Testis (tissue), 2 donors: ENCODE measurements at regions not wholly inside any gene's neighbourhood (a gene's known extent, or its start where the extent isn't known, plus 50 kb on each side); places are given as distances from the start of the nearest gene placed in this dataset.

ENCODE experiments used
- DNase-seq: peaks from one replicate; pipeline ENCODE4 v3.0.0-alpha.2; 2019
- H3K27ac ChIP-seq, 2 donors: fragments of 200-600 bp; sonication (generic); one replicate each; pipeline ENCODE4 v1.5.1; 2019
- H3K27me3 ChIP-seq: fragments of 200-600 bp; sonication (generic); one replicate; pipeline ENCODE4 v1.5.1; 2019
- H3K36me3 ChIP-seq: fragments of 200-600 bp; sonication (generic); one replicate; pipeline ENCODE4 v1.5.1; 2017; ENCODE audit warnings: low read depth; ENCODE audit errors: missing control alignments
- H3K4me1 ChIP-seq: fragments of 200-600 bp; sonication (generic); one replicate; pipeline ENCODE4 v1.5.1; 2019
- H3K4me3 ChIP-seq, 2 donors: fragments of 200-600 bp; sonication (generic); one replicate each; pipeline ENCODE4 v1.5.1; 2017 to 2019
- H3K9me3 ChIP-seq: fragments of 200-600 bp; sonication (generic); one replicate; pipeline ENCODE4 v1.5.1; 2017
- CTCF ChIP-seq, 3 experiments: fragments of 450-650 bp in 2 of 3; fragments of 200-600 bp in 1 of 3; sonication (generic) in 1 of 3; IDR thresholded peaks; one replicate each; pipeline ENCODE4 v1.5.1; 2016 to 2019; ENCODE audit warnings: antibody characterized with exemption in 3 of 3, mild to moderate bottlenecking in 2 of 3, moderate library complexity in 1 of 3
- POLR2A ChIP-seq: fragments of 450-650 bp; IDR thresholded peaks from one replicate; pipeline ENCODE4 v1.6.1; 2017; ENCODE audit warnings: antibody characterized with exemption, mild to moderate bottlenecking, moderate library complexity
- WGBS, 2 donors: methylation state at CpG; one replicate each; pipeline ENCODE4 v1.1.5; 2018; 5-methylcytosine and 5-hydroxymethylcytosine counted together
- intact Hi-C: fragments of 100-400 bp; cut with DNase I; formaldehyde crosslinking; loops from one replicate; pipeline ENCODE4 v1.15.1; 2023; ENCODE audit warnings: low total_unique reads

DNA sequence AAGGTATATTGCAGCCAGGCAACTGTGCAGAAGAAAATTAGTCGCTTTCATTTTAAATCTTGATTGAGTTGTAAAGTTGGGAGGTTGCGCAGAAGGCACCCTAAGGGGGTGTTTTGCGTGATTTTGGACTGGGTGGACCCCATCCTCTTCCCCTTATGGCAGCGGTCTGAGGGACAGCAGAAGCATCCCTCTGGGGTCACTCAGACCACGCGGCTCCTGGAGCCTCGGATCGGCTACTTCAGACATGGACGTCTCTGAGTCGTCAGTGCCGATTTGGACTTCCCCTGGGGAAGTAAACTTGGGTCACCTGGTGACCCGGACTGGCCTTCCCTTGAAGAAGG, 639.0 kb upstream of the DPP6 start:
- Histone ChIP-seq H3K36me3 (no peaks in the 10 kb centered on the region), H3K4me1 (no peaks in the 10 kb centered on the region), H3K27ac (no peak overlapping the region), H3K27me3 (no peaks in the 10 kb centered on the region), H3K9me3 (no peaks in the 10 kb centered on the region), H3K4me3 (no peak overlapping the region)
- no peak for TF ChIP-seq CTCF (IDR thresholded peaks at IDR 0.05)
- TF ChIP-seq POLR2A = no peak
- intact Hi-C loops = no loop called here
- DNase-seq = no peak
- WGBS, 2 donors = 78 to 83% methylated on average over 6 to 12 of the region's 12 CpGs

DNA sequence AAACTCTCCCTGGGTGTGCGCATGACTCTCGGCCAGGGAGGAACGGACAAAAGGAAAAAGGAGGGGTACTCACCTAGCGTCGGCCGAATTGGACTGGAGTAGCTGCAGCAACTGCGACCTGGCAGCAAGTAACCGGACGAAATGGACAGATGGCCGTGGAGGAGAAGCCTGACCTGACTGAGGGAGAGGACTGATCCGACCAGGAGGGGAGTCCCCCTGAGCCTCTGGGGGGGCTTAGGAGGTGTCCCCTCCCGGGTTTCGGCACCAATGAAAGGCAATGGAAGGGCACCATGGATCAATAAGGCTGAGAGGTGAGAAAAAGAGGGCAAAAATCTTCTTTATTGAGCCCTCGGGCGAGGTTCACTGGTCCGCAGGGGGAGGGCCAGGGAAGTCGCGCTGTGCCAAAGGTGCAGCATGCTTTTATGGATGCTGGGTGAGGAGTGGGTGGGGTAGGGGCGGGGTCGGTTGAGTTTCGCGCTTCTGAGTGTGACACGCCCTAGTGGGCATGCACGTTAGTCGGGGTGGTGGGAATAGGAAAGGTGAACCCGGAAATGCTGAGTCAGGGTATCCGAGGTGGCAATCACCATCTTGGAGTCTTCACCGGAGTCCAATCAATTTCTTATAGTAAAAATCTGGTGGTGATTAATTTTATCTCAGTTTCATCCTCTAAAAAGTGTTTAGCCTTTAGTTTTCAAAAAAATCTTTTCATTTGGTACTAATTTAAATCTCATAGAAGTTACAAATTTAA, 638.5 kb upstream of the DPP6 start:
- WGBS, 2 donors = 82 to 88% methylated on average over 28 of the region's 28 CpGs
- DNase-seq = no peak
- no peaks in the 10 kb centered on the region for H3K9me3 ChIP-seq
- no peaks in the 10 kb centered on the region for H3K36me3 ChIP-seq
- H3K4me1 ChIP-seq = no peaks in the 10 kb centered on the region
- no peak overlapping the region for H3K4me3 ChIP-seq
- TF ChIP-seq CTCF (IDR thresholded peaks at IDR 0.05) (no peak), POLR2A (no peak)
- intact Hi-C loops = no loop called here
- no peaks in the 10 kb centered on the region for H3K27me3 ChIP-seq
- no peak overlapping the region for H3K27ac ChIP-seq

DNA sequence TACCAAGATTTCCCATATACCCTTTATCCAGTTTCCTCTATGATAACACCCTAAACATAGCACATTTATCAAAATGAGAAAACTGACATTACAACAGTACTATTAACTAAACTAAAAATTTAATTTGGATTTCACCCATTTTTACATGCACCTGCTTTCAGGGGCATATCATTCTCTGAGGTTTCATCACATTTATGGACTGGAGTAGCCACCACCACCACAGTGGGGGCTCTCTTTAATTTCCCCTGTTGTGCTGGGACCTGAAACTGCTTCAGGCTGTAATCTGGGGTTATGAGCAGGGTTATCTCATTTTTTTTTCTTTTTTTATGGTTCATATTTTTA, 637.9 kb upstream of the DPP6 start:
- H3K27ac ChIP-seq = no peak overlapping the region
- no peaks in the 10 kb centered on the region for H3K36me3 ChIP-seq
- H3K27me3 ChIP-seq = no peaks in the 10 kb centered on the region
- intact Hi-C loops = no loop called here
- no peaks in the 10 kb centered on the region for H3K4me1 ChIP-seq
- TF ChIP-seq POLR2A = no peak
- no peak for TF ChIP-seq CTCF (IDR thresholded peaks at IDR 0.05)
- H3K9me3 ChIP-seq = no peaks in the 10 kb centered on the region
- H3K4me3 ChIP-seq = no peak overlapping the region
- DNase-seq = no peak

DNA sequence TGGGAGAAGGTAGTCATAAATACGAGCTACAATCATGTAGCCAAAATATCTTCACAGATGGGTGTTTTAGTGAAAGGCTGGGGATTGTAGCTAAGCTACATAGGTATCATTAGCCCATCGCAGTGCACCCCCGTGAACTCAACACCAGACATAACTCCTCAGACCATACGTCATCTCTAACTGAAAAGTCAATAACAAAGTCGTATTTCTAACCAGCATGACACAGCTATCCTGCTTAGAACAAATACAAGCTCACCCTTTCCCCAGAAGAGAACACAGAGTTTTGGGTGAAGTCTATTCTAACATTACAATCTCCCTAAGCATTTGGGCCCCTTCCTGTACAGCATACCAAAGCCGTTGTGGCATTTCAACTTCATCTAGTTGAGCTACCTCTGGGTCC, 636.6 kb upstream of the DPP6 start:
- H3K36me3 ChIP-seq = no peaks in the 10 kb centered on the region
- H3K4me3 ChIP-seq = no peak overlapping the region
- no peaks in the 10 kb centered on the region for H3K4me1 ChIP-seq
- TF ChIP-seq POLR2A (no peak), CTCF (IDR thresholded peaks at IDR 0.05) (no peak)
- WGBS, 2 donors = 71 to 86% methylated on average over 5 to 6 of the region's 6 CpGs
- H3K27ac ChIP-seq = no peak overlapping the region
- DNase-seq = no peak
- H3K9me3 ChIP-seq = no peaks in the 10 kb centered on the region
- intact Hi-C loops = no loop called here
- H3K27me3 ChIP-seq = no peaks in the 10 kb centered on the region
